ENCODE measurements at regions not wholly inside any gene's neighbourhood (a gene's known extent, or its start where the extent isn't known, plus 50 kb on each side); places are given as distances from the start of the nearest gene placed in this dataset.

DNA sequence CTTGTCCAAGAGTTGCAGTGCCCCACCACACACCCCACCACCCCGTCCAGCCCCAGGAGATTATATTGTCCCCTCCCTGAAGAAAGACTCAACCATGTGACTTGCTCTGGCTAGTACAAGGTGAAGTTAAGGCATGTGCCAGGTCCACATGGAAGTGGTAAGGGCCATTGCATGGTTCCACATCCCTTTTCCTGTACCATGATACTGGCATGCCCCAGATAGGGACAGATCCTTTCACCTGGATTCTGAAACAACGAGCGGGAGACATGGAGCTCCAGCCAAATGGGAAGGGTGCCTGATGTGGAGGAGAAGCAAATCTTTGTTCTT is 141.5 kb upstream of the APCDD1 start:
- TF ChIP-seq POLR2AphosphoS5 (IDR thresholded peaks at IDR 0.05) (no peak), POLR2A (IDR thresholded peaks at IDR 0.05) (no peak)

Data from prostate gland (tissue), 1 donor.